GM23248 (cell line): ENCODE measurements at regions not wholly inside any gene's neighbourhood (a gene's known extent, or its start where the extent isn't known, plus 50 kb on each side); places are given as distances from the start of the nearest gene placed in this dataset.

ENCODE experiments used
- EZH2 ChIP-seq: fragments of 200-600 bp; sonication (generic); IDR thresholded peaks from 2 replicates; pipeline ENCODE4 v1.6.1; 2018; ENCODE audit warnings: antibody characterized with exemption, mild to moderate bottlenecking; ENCODE audit not compliant: insufficient read depth, poor library complexity, severe bottlenecking
- EZH2phosphoT487 ChIP-seq: fragments of 200-600 bp; sonication (generic); IDR thresholded peaks from 2 replicates; pipeline ENCODE4 v1.6.1; 2018; ENCODE audit warnings: antibody characterized with exemption, moderate library complexity, mild to moderate bottlenecking, low read depth; ENCODE audit not compliant: insufficient read depth

DNA sequence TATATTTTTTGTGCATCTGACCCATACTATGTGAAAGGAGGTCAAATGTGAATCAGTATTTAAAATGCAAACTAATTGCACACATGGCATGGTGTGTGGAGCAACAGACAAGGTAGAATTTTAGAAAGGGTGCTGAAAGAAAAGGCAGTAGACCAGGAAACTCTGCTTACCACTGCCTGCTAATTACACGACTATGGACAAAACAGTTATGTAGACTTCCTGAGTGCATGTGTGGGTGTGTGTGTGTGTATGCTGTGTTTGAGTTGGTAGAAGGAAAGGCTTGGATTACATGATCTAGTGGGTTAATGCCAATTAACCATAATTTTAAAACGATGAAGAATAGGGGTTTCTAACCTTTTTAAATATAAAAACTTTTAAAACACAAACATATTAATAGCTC, 349.9 kb downstream of the SH3GL2 start:
- TF ChIP-seq EZH2 (no peak), EZH2phosphoT487 (no peak)
